MCF 10A (cell line): ENCODE measurements at regions not wholly inside any gene's neighbourhood (a gene's known extent, or its start where the extent isn't known, plus 50 kb on each side); places are given as distances from the start of the nearest gene placed in this dataset.
A peak's percentile ranks its signal among the peaks of the same experiment; 100 is the strongest.

Source experiments
- BruUV-seq: library from RNA; stranded (reverse); fragments of 400-500 nt; replicated peaks from 2 replicates; lab custom pipeline; 2021; lab: Mats Ljungman, UMichigan
- CTCF ChIA-PET: fragments of 300-600 bp; sonication (Branson Sonifier 250); formaldehyde crosslinking; extraction: SDS; loops from one replicate; lab custom pipeline; 2021; ENCODE audit warnings: antibody characterized with exemption, inconsistent platforms; lab: Yijun Ruan, JAX
- POLR2A ChIA-PET: fragments of 300-600, 350-650 bp; sonication (Branson Sonifier 250); formaldehyde crosslinking; extraction: SDS; loops from one replicate; lab custom pipeline; 2020; ENCODE audit warnings: antibody characterized with exemption, inconsistent platforms; lab: Yijun Ruan, JAX
- DNase-seq: peaks from one replicate; pipeline ENCODE4 v3.0.0-alpha.2; 2018; ENCODE audit not compliant: unreplicated experiment
- H3K27ac Mint-ChIP-seq: one replicate; pipeline ENCODE4 v1.8.0; 2022; ENCODE audit warnings: mild to moderate bottlenecking, low read depth, mixed read lengths; ENCODE audit not compliant: unreplicated experiment
- H3K27me3 Mint-ChIP-seq: one replicate; pipeline ENCODE4 v1.8.0; 2022; ENCODE audit warnings: mixed read lengths; ENCODE audit not compliant: insufficient read depth, unreplicated experiment
- H3K36me3 Mint-ChIP-seq: one replicate; pipeline ENCODE4 v1.8.0; 2022; ENCODE audit warnings: mild to moderate bottlenecking, moderate library complexity, mixed read lengths; ENCODE audit not compliant: insufficient read depth, unreplicated experiment
- H3K4me1 Mint-ChIP-seq: one replicate; pipeline ENCODE4 v1.8.0; 2022; ENCODE audit warnings: mixed read lengths; ENCODE audit not compliant: insufficient read depth, unreplicated experiment
- H3K4me3 Mint-ChIP-seq: one replicate; pipeline ENCODE4 v1.8.0; 2022; ENCODE audit warnings: mild to moderate bottlenecking, moderate library complexity, mixed read lengths; ENCODE audit not compliant: unreplicated experiment
- H3K9me3 Mint-ChIP-seq: one replicate; pipeline ENCODE4 v1.8.0; 2022; ENCODE audit warnings: mixed read lengths; ENCODE audit not compliant: unreplicated experiment
- CTCF ChIP-seq: fragments of 200-600 bp; IDR thresholded peaks from one replicate; pipeline ENCODE4 v1.8.0; 2022; ENCODE audit warnings: antibody characterized with exemption, mild to moderate bottlenecking; ENCODE audit not compliant: unreplicated experiment
- intact Hi-C: fragments of 100-400 bp; cut with micrococcal nuclease; formaldehyde crosslinking; loops from 2 replicates; pipeline ENCODE4 v1.14.1; 2022

GRCh38 chr18:65235966-65236624, 514.7 kb upstream of the CDH7 start:
- intact Hi-C loops = no loop called here
- TF ChIP-seq CTCF = no peak
- Mint-ChIP-seq H3K4me1 (no peaks in the 10 kb centered on the region), H3K27me3 (peaks cover 62% of the 10 kb centered on the region), H3K9me3 (no peaks in the 10 kb centered on the region), H3K4me3 (no peak overlapping the region), H3K27ac (no peak overlapping the region), H3K36me3 (no peaks in the 10 kb centered on the region)
- peak; percentile 62 for DNase-seq
- POLR2A ChIA-PET = interaction anchor here (0.7 kb wide), 1 partner anchor 11 kb away, joined by 6 read pairs; no protein-coding TSS in a partner anchor
- CTCF ChIA-PET = interaction anchor here (0.7 kb wide), 1 partner anchor 64 kb away, joined by 3 read pairs; no protein-coding TSS in a partner anchor
- no TSS peak for BruUV-seq

DNA sequence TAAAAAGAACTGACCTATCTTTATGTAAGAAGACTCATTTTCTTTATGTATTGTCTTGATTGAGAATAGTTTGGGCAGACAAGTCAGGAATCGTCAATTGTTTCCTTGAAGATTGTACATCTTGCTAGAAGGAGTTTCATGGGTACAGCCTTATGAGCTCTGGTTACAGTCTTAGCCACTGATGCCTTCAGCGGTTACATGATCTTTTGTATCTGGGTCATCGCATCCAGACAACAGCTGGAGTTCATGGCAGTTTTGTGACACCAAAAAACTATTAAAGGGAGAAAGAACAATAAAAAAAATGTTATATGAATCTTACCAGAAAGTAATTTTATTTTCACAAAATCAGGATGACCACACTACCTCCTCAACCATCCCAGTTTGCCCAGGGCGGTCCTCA, 520.5 kb upstream of the CDH7 start:
- BruUV-seq = no TSS peak
- ChIA-PET POLR2A (interaction anchor here (1.0 kb wide), 1 partner anchor 65 kb away, joined by 3 read pairs; no protein-coding TSS in a partner anchor), CTCF (no interaction called here)
- H3K36me3 Mint-ChIP-seq = no peaks in the 10 kb centered on the region
- intact Hi-C loops = no loop called here
- no peak for DNase-seq
- H3K27me3 Mint-ChIP-seq = peaks cover 59% of the 10 kb centered on the region
- no peaks in the 10 kb centered on the region for H3K9me3 Mint-ChIP-seq
- no peaks in the 10 kb centered on the region for H3K4me1 Mint-ChIP-seq
- no peak overlapping the region for H3K4me3 Mint-ChIP-seq
- TF ChIP-seq CTCF = no peak
- H3K27ac Mint-ChIP-seq = no peak overlapping the region

DNA sequence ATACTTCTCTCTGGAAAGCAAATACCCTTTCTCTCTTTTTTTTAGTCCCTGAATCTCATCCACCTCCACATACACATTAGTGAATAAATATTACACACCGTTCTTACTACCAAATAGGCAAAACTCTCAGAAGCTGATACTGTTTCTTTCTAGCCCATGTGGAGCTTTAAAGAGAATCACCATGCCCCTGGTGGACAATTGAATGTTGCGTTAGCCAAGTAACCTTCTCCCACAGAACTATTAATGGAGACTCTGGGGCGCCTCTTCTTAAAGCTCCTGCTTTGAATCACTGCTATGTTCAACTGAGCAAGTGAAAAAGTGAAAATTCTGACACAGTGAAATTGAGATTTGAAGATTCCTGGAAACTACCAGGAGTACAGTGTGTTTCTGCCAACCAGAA, 522.8 kb upstream of the CDH7 start:
- no peaks in the 10 kb centered on the region for H3K9me3 Mint-ChIP-seq
- BruUV-seq = no TSS peak
- CTCF ChIA-PET = interaction anchor here (0.7 to 1.4 kb wide), 3 partner anchors 9 to 20 kb away, joined by 4 to 5 read pairs (median 4); no protein-coding TSS in a partner anchor

More for the DNA sequence above, 522.8 kb upstream of the CDH7 start:
- no peaks in the 10 kb centered on the region for H3K36me3 Mint-ChIP-seq
- peaks cover 68% of the 10 kb centered on the region for H3K27me3 Mint-ChIP-seq
- intact Hi-C loops = no loop called here
- POLR2A ChIA-PET = interaction anchor here (1.1 kb wide), 1 partner anchor 27 kb away, joined by 3 read pairs; no protein-coding TSS in a partner anchor
- H3K4me3 Mint-ChIP-seq = no peak overlapping the region
- DNase-seq = peak; percentile 8
- TF ChIP-seq CTCF = no peak
- no peak overlapping the region for H3K27ac Mint-ChIP-seq
- no peaks in the 10 kb centered on the region for H3K4me1 Mint-ChIP-seq
